ENCODE measurements at regions not wholly inside any gene's neighbourhood (a gene's known extent, or its start where the extent isn't known, plus 50 kb on each side); places are given as distances from the start of the nearest gene placed in this dataset.

DNA sequence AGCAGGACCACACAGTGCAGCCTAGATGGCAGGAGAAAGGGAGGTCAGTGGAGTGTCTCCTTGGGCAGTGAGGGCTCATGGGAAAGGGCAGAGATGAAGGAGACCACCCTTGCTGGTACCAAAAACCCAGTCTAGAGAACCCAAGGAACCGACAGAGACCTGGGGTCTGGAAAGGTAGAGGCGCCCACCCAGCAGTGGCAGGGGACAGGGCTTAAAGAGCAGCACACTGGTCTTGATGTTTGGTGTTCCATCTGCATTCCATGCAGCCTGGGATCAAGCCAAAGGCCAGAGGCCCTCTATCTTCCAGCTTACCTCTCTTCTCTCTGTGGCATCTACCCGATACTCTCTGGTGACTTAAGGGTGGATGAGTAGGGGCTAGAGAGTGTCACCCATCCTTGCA lies 127.5 kb downstream of the PJA1 start:
- DNase-seq = no peak

DNA sequence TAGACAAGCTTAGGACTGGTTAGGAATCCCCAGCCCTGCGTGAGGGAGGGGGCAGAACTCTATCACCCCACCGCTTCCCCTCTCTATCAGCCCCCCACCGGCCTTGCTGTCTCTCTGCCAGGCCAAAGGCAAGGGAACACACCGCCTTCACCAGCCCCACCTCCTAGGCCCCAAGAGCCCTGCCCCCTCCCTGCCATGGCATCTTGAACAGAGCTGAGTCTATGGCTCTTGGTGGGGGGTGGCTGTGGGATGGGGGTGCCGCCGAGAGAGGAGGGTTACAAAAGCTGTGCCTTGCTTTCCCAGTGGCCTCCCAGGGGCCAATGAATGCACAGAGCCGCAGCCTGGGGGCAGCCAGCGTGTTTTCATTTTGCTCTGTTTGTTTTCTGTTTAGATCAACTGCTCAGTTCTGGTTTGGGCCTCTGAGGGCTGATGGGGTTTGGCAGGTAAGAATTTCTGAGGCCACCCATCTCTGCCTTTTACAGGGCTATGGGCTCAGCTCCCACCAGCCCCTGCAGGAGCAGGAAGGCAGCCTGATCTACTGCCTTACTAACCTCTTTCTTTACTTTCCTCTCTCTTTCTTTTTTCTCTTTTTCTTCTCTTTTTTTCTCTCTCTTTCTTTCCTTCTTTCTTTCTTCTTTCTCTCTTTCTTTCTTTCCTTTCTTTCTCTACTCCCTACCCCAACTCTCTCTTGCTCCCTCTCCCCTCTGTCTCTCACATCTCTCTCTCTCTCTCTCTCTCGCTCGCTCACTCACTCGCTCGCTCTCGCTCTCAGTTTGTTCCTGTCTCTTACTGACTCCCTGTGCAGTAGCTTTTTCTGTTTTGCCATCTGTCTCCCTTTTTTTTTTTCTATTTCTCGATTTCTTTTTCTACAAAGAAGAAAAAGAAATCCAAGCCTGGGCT lies 128.3 kb downstream of the PJA1 start:
- no peaks in the 10 kb centered on the region for H3K36me3 Mint-ChIP-seq (ENCODE audit: low read depth)
- no peak overlapping the region for H3K27ac Mint-ChIP-seq
- DNase-seq = no peak

More for the DNA sequence above, 127.5 kb downstream of the PJA1 start:
- peaks cover 6% of the 10 kb centered on the region for H3K27me3 Mint-ChIP-seq
- H3K9me3 ChIP-seq (ENCODE audit: control insufficient read depth, low read length, poor library complexity, severe bottlenecking) = no peaks in the 10 kb centered on the region
- H3K4me1 Mint-ChIP-seq = no peaks in the 10 kb centered on the region
- no peak overlapping the region for H3K27ac Mint-ChIP-seq
- no peaks in the 10 kb centered on the region for H3K36me3 Mint-ChIP-seq (ENCODE audit: low read depth)
- no peak for ATAC-seq
- no peak overlapping the region for H3K4me3 Mint-ChIP-seq

DNA sequence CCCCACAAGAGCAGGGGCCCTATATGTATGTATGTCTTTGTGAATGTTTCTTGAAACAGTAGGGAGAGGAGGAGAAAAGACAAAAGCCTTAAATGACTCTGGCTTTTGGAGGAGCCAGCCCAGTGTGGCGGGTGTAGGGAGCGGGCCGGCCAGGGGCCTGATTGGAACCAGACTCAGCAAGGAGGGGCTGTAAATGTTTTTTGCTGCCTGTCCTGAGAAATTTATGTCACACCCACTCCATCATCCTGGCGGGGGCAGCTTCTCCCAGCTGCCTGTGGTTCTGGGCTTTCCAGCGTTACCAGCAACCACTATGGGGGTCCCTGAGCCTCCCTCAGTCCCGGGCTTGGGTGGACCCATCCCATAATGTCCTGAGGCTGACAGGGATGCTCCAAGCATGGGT lies 130.8 kb downstream of the PJA1 start:
- H3K27me3 Mint-ChIP-seq = no peaks in the 10 kb centered on the region
- H3K36me3 Mint-ChIP-seq (ENCODE audit: low read depth) = no peaks in the 10 kb centered on the region
- H3K4me1 Mint-ChIP-seq = no peaks in the 10 kb centered on the region
- no peaks in the 10 kb centered on the region for H3K9me3 ChIP-seq (ENCODE audit: control insufficient read depth, low read length, poor library complexity, severe bottlenecking)
- no peak for DNase-seq
- no peak overlapping the region for H3K27ac Mint-ChIP-seq
- no peak overlapping the region for H3K4me3 Mint-ChIP-seq
- no peak for ATAC-seq

More for the DNA sequence above, 128.3 kb downstream of the PJA1 start:
- H3K4me3 Mint-ChIP-seq = no peak overlapping the region
- no peaks in the 10 kb centered on the region for H3K27me3 Mint-ChIP-seq
- H3K4me1 Mint-ChIP-seq = no peaks in the 10 kb centered on the region
- no peaks in the 10 kb centered on the region for H3K9me3 ChIP-seq (ENCODE audit: control insufficient read depth, low read length, poor library complexity, severe bottlenecking)
- ATAC-seq = no peak

DNA sequence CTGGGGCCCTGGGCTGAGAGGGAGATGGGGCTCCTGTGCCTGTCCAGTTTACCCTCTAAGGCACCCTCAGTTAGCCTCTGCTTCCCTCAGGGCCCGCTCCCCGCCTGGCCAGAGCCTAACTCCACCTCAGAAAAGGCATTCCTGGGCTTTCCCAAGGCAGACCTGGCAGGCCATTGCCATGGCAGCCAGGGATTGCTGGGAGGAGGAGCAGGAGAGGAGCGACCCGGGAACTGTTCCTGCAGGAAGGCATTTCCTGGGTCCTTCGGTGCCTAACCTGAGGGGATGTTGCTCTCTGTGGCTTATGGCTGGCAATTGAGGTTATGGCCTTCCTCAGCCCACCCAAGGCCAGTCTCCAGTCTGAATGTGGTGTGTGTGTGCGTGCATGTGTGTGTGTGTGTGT lies 131.3 kb downstream of the PJA1 start:
- no peaks in the 10 kb centered on the region for H3K27me3 Mint-ChIP-seq

DNA sequence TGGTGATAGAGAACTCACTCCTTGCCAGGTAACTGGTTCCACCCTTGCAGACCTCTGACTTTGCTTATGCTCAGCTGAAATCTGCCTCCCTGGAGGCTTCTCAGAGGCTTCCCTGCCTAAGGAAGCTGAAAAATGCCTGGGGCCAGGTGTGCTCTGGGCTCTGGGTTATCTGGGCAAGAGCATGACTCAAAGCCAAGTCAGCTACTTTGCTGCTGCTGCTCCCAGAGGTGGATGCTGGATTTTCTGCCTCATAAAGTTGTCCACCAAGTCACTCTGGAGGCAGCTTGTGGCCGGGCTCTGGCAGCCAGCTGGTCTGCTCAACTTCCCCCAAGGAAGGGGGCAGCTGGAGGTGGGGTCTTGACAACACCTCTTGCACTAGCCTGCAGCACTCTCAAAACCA lies 132.7 kb downstream of the PJA1 start:
- no peak overlapping the region for H3K27ac Mint-ChIP-seq
- no peaks in the 10 kb centered on the region for H3K36me3 Mint-ChIP-seq (ENCODE audit: low read depth)
- no peak overlapping the region for H3K4me3 Mint-ChIP-seq
- no peaks in the 10 kb centered on the region for H3K27me3 Mint-ChIP-seq
- no peaks in the 10 kb centered on the region for H3K9me3 ChIP-seq (ENCODE audit: control insufficient read depth, low read length, poor library complexity, severe bottlenecking)
- ATAC-seq (no peak), DNase-seq (no peak)
- no peaks in the 10 kb centered on the region for H3K4me1 Mint-ChIP-seq

More for the DNA sequence above, 131.3 kb downstream of the PJA1 start:
- ATAC-seq (no peak), DNase-seq (no peak)
- no peaks in the 10 kb centered on the region for H3K36me3 Mint-ChIP-seq (ENCODE audit: low read depth)
- H3K9me3 ChIP-seq (ENCODE audit: control insufficient read depth, low read length, poor library complexity, severe bottlenecking) = no peaks in the 10 kb centered on the region
- H3K4me3 Mint-ChIP-seq = no peak overlapping the region
- H3K27ac Mint-ChIP-seq = no peak overlapping the region
- no peaks in the 10 kb centered on the region for H3K4me1 Mint-ChIP-seq

DNA sequence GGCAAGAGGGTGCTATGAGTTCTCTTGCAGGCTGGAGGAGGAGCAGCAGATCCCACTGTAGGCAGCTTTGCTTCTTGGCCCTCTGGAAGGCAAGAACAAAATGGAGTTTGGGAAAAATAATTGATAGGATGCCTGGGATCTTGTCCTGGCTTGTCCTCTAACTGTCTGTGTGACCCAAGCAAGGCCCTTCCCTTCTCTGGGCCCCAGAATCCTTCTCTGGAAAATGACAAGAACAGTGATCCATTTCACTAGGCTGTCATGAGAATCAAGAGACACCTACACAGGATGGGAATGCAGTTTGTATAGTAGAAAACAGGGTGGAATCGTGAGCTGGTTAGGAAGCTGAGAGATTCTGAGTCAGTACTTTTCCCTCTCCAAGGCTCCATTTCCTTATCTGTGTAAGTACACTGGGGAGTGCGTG lies 133.3 kb downstream of the PJA1 start:
- no peak for ATAC-seq
- H3K9me3 ChIP-seq (ENCODE audit: control insufficient read depth, low read length, poor library complexity, severe bottlenecking) = no peaks in the 10 kb centered on the region
- no peaks in the 10 kb centered on the region for H3K36me3 Mint-ChIP-seq (ENCODE audit: low read depth)
- no peak overlapping the region for H3K27ac Mint-ChIP-seq
- no peaks in the 10 kb centered on the region for H3K4me1 Mint-ChIP-seq
- no peak for DNase-seq
- H3K4me3 Mint-ChIP-seq = no peak overlapping the region
- H3K27me3 Mint-ChIP-seq = no peaks in the 10 kb centered on the region

DNA sequence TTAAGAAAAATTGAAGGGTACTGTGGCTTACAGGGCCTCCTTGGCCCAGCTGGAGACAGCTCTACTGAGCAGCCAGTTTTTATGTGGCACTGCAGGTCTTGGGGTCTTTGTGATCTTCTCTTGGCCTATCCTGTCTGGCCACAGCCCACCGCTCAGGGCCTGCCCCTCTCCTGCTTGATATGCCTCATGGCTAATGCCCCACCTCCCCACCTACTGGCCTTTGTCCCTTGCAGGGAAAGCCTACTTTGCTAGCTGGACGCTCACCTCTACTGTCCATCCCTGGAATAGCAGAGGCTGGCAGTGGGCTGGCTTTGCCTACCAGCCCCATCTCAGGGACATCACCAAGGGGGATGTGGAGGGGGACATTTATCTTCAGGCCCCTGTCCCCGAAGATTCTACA lies 134.1 kb downstream of the PJA1 start:
- Mint-ChIP-seq H3K36me3 (ENCODE audit: low read depth) (no peaks in the 10 kb centered on the region), H3K4me3 (no peak overlapping the region), H3K27ac (no peak overlapping the region), H3K4me1 (no peaks in the 10 kb centered on the region), H3K27me3 (no peaks in the 10 kb centered on the region)
- ATAC-seq (no peak), DNase-seq (no peak)
- no peaks in the 10 kb centered on the region for H3K9me3 ChIP-seq (ENCODE audit: control insufficient read depth, low read length, poor library complexity, severe bottlenecking)

DNA sequence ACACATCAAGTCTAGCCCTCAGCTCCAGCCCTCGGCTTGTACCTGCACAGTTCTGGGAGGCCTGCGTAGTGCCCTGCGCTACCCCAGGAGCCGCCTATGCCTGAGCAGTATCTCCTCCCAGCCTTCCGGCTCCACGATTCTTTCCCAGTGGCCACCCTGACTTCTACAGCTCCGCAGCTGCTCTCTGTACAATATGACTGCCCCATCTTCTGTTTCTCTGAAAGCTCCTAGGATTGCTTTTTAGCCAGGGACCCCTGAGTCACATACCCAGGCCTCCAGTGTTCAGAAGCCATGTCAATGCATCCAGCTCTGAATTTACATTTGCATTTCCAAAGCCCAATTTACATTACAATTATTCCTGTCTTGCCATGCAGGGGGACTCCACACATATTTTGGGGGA lies 135.5 kb downstream of the PJA1 start:
- Mint-ChIP-seq H3K4me3 (no peak overlapping the region), H3K27me3 (no peaks in the 10 kb centered on the region), H3K36me3 (ENCODE audit: low read depth) (no peaks in the 10 kb centered on the region), H3K4me1 (no peaks in the 10 kb centered on the region), H3K27ac (no peak overlapping the region)
- H3K9me3 ChIP-seq (ENCODE audit: control insufficient read depth, low read length, poor library complexity, severe bottlenecking) = no peaks in the 10 kb centered on the region
- ATAC-seq (no peak), DNase-seq (no peak)

DNA sequence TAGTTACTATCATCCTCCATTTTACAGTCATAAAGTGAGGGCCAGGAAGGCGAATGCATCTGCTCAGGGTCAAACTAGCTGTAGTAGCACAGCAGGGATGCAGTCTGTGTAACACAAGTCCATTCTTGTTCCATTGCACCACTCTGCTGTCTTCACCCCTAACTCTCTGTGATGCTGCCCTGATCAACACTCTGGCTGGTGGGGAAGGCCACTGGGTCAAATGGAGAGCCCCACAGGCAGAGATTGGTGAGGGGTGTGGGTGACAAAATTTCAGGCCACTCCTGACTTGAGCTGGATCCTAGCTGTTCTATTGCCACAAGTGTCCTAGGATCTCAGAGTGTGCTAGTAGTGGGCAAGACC lies 136.5 kb downstream of the PJA1 start:
- no peaks in the 10 kb centered on the region for H3K9me3 ChIP-seq (ENCODE audit: control insufficient read depth, low read length, poor library complexity, severe bottlenecking)
- no peaks in the 10 kb centered on the region for H3K36me3 Mint-ChIP-seq (ENCODE audit: low read depth)
- DNase-seq (no peak), ATAC-seq (no peak)
- H3K4me1 Mint-ChIP-seq = no peaks in the 10 kb centered on the region
- H3K4me3 Mint-ChIP-seq = no peak overlapping the region
- no peak overlapping the region for H3K27ac Mint-ChIP-seq
- no peaks in the 10 kb centered on the region for H3K27me3 Mint-ChIP-seq

DNA sequence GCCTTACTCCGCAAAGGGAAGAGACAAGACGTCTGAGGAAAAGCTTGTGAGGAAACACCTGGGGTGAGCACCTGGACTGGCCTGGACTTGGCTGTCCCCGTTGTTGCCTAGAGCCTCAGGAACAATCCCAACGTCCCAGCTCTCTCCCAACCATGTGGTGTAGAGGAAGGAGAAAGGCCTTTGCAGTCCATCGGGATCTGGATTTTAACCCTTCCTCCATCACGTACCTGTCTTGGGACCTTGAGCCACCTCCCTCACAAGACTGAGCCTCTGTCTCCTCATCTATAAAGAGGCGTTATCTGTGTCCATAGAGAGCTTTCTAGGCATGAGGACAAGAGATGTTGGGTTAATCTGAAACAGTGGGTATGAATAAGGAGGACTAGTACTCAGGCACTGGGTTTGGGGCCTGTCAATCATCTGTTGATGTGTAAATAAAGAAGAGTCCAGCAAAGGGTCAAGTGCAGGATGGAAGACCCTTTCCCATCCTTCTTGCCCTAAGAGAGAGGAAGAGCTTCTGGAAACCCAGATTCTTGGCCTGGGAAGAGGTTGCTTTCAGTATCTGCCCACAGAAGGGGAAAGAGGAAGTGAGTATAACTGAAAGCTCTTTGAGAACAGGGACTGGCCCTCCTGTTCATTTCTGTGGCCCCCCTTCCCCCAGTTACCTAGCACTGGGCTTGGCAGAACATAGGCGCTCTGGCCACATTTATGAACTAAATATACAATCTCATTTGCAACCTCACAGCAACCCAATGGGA lies 137.1 kb downstream of the PJA1 start:
- H3K9me3 ChIP-seq (ENCODE audit: control insufficient read depth, low read length, poor library complexity, severe bottlenecking) = no peaks in the 10 kb centered on the region
- H3K4me3 Mint-ChIP-seq = no peak overlapping the region
- H3K36me3 Mint-ChIP-seq (ENCODE audit: low read depth) = no peaks in the 10 kb centered on the region
- H3K27ac Mint-ChIP-seq = no peak overlapping the region
- no peaks in the 10 kb centered on the region for H3K4me1 Mint-ChIP-seq
- DNase-seq (no peak), ATAC-seq (no peak)
- H3K27me3 Mint-ChIP-seq = no peaks in the 10 kb centered on the region

DNA sequence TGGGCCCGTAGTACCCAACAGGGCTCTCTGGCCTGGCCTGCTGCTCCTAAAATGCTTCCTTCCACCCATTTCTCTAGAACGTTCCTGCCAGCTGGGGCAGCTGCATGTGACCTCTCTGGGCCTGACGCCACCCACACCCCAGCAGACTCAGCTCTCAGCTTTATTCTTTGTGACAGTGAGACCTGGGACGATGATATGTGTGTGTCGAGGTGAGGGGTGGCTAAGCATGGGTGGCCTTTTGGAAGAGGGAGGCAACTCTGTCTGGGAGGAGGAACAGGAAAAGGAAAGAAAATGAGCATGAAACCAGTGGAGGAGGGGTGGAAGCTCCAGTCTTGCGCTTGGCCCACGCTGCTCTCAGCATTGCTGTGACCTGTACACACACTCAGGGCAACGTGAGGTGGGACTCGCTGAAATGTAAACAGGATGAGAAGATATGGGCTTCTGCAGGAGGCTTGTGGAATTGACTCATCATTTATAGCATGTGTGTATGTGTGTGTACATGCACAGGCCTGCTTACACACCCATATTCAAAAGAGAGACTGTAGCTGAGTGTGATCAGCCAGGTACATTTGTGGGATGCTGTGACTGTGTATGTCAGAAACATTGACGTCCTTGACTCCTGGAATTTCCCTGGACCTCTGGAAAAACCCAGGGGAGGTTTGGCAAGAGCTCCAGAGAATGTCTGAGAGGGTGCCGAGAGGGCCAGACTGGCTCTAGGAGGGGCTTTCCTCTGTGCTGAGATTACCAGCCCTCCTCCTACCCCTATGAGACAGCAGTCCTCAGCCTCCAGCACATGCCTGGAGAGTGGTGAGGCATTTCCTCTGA lies 137.9 kb downstream of the PJA1 start:
- no peak for ATAC-seq
- no peaks in the 10 kb centered on the region for H3K27me3 Mint-ChIP-seq
- DNase-seq = no peak
- H3K4me1 Mint-ChIP-seq = no peaks in the 10 kb centered on the region
- no peaks in the 10 kb centered on the region for H3K9me3 ChIP-seq (ENCODE audit: control insufficient read depth, low read length, poor library complexity, severe bottlenecking)
- H3K27ac Mint-ChIP-seq = no peak overlapping the region
- H3K36me3 Mint-ChIP-seq (ENCODE audit: low read depth) = no peaks in the 10 kb centered on the region
- H3K4me3 Mint-ChIP-seq = no peak overlapping the region

DNA sequence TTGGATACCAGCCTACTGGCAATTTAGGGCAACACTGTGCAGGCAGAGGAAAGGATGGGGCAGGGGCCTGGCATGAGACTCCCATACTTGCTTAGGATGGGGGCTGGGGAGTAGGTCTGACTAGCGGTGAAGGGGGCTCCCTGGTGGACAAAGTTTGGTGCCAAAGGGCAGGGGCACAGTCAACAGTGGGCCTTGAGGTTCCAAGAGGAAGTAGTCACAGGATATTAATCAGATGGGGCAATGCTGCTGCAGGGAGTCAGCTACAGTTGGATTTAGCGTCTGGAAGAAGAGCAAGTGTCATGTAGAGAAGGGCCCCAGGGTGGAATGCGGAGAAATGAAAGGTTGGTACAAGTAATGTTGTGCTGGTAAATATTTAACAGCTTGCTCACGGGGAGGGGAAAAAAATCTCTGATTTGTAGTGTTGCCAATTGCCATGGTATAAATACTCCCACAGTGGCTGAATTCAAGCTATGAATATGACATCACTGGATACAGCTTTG lies 139.4 kb downstream of the PJA1 start:
- H3K9me3 ChIP-seq (ENCODE audit: control insufficient read depth, low read length, poor library complexity, severe bottlenecking) = no peaks in the 10 kb centered on the region
- H3K36me3 Mint-ChIP-seq (ENCODE audit: low read depth) = no peaks in the 10 kb centered on the region
- ATAC-seq (no peak), DNase-seq (no peak)
- no peaks in the 10 kb centered on the region for H3K27me3 Mint-ChIP-seq
- H3K4me3 Mint-ChIP-seq = no peak overlapping the region
- no peaks in the 10 kb centered on the region for H3K4me1 Mint-ChIP-seq
- H3K27ac Mint-ChIP-seq = no peak overlapping the region

DNA sequence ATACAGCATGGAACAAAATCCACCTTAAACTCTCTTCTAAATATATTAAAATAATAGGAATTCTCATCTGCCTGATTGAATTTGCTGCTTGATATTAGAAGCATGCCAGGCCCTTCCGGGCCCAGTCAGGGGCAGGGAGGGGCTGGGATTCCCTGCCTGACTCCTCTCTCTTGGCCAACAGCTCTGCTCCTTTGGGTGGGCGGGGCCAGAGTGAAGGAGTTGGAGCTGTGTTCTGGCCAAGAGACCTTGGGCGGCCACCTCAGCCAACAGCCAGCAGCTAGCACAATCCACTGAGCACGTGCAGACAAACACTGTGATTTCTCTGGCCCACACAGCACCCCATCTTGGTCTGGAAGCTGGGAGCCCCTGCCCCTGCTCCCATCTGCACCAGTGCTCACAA lies 140.3 kb downstream of the PJA1 start:
- H3K27ac Mint-ChIP-seq = no peak overlapping the region
- DNase-seq = no peak
- no peaks in the 10 kb centered on the region for H3K9me3 ChIP-seq (ENCODE audit: control insufficient read depth, low read length, poor library complexity, severe bottlenecking)
- H3K4me1 Mint-ChIP-seq = no peaks in the 10 kb centered on the region
- no peak for ATAC-seq
- H3K36me3 Mint-ChIP-seq (ENCODE audit: low read depth) = no peaks in the 10 kb centered on the region
- no peak overlapping the region for H3K4me3 Mint-ChIP-seq
- no peaks in the 10 kb centered on the region for H3K27me3 Mint-ChIP-seq

All from T-helper 17 cell (primary cell).